ENCODE measurements at regions not wholly inside any gene's neighbourhood (a gene's known extent, or its start where the extent isn't known, plus 50 kb on each side); places are given as distances from the start of the nearest gene placed in this dataset.

DNA sequence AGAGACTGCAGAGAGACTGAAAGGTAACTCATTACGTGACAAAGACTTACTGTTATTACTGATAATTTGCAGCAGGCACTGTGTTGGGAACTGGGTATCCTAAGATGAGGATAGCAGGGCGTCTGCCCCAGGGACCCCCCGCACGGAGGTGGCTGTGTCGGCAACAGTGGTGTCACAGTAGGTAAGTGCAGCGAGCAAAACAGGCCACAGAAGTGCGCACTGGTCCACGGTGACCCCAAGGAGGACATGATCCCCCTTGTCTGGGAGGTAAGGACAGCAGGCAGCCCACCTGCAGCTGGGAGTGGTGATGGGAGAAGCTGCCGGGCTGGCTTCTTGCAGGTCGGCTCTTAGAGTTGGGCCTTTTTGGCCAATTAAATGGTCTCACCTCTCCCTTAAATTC lies 82.9 kb downstream of the FAM43A start:
- no peak for DNase-seq (ENCODE audit: low read depth, low spot score)
- H3K4me3 ChIP-seq (ENCODE audit: low read depth, low read length), result no peak overlapping the region
- in situ Hi-C loops (cut with HindIII; ENCODE audit: low sequenced_read_pairs), result no loop called here
- TF ChIP-seq, protein P1, sequence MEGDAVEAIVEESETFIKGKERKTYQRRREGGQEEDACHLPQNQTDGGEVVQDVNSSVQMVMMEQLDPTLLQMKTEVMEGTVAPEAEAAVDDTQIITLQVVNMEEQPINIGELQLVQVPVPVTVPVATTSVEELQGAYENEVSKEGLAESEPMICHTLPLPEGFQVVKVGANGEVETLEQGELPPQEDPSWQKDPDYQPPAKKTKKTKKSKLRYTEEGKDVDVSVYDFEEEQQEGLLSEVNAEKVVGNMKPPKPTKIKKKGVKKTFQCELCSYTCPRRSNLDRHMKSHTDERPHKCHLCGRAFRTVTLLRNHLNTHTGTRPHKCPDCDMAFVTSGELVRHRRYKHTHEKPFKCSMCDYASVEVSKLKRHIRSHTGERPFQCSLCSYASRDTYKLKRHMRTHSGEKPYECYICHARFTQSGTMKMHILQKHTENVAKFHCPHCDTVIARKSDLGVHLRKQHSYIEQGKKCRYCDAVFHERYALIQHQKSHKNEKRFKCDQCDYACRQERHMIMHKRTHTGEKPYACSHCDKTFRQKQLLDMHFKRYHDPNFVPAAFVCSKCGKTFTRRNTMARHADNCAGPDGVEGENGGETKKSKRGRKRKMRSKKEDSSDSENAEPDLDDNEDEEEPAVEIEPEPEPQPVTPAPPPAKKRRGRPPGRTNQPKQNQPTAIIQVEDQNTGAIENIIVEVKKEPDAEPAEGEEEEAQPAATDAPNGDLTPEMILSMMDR (IDR thresholded peaks at IDR 0.05; ENCODE audit: low read depth, low read length), result no peak

DNA sequence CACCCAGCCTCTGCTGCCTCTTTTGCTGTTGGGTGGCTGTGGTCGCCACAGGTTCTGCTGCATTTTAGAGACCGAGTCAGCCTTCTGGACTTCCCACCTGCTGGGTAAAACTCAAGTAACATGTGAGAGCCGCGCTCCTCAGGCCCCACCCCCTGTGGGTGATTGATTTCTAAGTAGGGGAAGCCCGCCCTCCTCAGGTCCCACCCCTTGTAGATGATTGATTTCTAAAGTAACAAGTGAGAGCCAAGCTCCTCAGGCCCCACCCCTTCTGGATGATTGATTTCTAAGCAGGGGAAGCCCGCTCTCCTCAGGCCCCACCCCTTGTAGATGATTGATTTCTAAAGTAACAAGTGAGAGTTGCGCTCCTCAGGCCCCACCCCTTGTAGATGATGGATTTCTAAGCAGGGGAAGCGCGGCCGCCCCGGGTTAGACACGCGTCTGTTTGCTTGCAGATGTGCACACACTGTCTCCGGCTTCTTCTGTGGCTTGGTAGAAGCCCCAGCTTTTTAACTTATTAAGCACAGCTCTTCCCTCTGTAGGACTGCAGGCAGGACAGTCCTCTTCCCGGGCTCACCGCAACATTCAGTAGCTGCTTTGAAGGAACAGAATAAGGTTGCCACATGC lies 83.4 kb downstream of the FAM43A start:
- peak; percentile 96 for DNase-seq (ENCODE audit: low read depth, low spot score)
- H3K4me3 ChIP-seq (ENCODE audit: low read depth, low read length), result peak overlapping the region; percentile 14
- TF ChIP-seq, protein P1 (IDR thresholded peaks at IDR 0.05; ENCODE audit: low read depth, low read length), result no peak
- in situ Hi-C loops (cut with HindIII; ENCODE audit: low sequenced_read_pairs), result no loop called here

DNA sequence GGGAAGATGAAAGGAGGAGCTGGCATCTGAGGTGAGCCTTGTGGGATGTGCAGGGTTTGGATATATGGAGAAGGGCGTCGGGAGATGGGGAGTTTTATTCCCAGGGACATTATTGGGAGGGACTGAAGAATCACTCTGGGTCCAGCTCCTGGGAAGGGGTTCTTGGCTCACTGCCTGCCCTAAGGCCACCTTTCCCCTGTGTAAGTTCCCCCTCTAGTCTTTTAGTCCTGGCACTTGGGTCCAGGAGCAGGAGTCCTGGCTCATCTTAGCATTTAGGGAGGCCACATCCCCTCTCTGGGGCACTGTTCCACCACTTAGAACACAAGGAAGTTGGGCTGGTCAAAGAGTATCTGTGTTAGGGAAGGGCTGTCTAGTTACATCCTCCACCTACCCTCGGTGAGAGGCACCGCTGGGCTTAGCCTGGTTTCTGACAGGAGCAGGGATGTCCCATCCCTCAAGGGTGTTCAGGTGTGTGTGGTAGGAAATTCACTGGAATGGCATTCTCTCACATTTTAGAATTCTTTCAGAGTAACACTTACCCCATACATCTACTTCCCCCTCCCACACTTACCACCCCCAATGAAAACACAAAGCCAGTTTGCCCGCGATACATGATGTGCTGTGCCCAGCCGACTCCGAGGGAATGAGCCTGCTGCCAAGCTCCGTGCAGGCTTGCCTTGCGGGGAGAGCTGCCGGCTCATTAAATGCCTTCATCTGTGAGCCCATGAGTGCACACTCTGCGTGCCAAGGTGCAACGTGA lies 86.7 kb downstream of the FAM43A start:
- in situ Hi-C loops (cut with HindIII; ENCODE audit: low sequenced_read_pairs), result no loop called here
- TF ChIP-seq, protein P1 (IDR thresholded peaks at IDR 0.05; ENCODE audit: low read depth, low read length), result no peak
- no peak overlapping the region for H3K4me3 ChIP-seq (ENCODE audit: low read depth, low read length)
- DNase-seq (ENCODE audit: low read depth, low spot score), result no peak

DNA sequence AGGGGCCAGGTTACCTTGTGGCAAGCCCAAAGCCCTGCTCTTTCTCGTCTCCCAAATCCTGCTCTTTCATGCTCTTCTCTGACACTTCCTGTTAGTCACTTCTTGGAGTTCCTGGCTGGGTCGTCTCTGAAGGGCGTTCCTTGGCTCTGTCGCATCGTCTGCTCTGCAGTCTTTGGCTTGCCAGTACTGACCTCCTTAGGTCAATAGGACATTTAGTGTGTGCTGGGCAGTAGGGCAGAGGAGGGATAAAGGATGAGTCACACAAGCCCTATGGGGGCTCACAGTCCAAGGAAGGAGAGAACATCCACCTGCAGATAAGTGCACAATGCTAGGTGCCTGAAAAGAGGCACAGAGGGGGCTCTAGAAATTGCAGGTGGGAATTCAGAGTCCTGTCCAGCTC lies 87.5 kb downstream of the FAM43A start:
- TF ChIP-seq, protein P1 (IDR thresholded peaks at IDR 0.05; ENCODE audit: low read depth, low read length), result no peak
- DNase-seq (ENCODE audit: low read depth, low spot score), result no peak
- in situ Hi-C loops (cut with HindIII; ENCODE audit: low sequenced_read_pairs), result no loop called here

DNA sequence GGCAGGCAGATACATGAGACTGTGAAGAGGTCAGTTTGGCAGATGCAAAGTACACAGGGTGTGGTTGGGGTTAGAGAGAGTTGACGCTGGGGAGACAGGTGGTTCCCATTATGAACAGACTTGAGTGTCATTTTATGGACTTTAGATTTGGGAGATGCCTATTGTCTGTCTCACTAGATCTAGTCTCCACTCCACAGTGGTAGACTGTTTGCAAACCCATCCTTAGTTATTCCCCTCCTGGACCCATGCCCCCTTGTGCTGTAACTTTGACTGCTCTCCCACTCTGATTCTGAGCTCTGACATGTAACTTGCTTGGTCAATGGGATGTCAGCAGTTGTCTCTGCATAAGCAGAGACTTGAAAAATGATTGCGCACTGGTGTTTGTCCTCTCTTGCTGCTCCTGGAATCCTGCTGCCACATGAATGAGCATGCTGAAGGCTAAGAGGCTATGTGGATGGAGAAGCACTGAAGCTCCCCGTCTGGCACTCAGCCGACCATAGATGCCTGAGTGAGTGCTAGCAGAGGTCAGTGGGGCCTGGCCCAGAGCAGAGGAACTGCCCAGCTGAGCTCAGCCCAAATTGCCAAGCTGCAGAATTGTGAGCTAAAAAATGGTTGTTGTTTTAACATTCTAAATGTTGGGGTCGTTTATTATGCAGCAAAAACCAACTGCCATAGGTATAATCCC lies 88.2 kb downstream of the FAM43A start:
- DNase-seq (ENCODE audit: low read depth, low spot score), result no peak
- TF ChIP-seq, protein P1 (IDR thresholded peaks at IDR 0.05; ENCODE audit: low read depth, low read length), result no peak
- in situ Hi-C loops (cut with HindIII; ENCODE audit: low sequenced_read_pairs), result no loop called here
- H3K4me3 ChIP-seq (ENCODE audit: low read depth, low read length), result no peak overlapping the region

More for the DNA sequence above, 87.5 kb downstream of the FAM43A start:
- H3K4me3 ChIP-seq (ENCODE audit: low read depth, low read length), result no peak overlapping the region

DNA sequence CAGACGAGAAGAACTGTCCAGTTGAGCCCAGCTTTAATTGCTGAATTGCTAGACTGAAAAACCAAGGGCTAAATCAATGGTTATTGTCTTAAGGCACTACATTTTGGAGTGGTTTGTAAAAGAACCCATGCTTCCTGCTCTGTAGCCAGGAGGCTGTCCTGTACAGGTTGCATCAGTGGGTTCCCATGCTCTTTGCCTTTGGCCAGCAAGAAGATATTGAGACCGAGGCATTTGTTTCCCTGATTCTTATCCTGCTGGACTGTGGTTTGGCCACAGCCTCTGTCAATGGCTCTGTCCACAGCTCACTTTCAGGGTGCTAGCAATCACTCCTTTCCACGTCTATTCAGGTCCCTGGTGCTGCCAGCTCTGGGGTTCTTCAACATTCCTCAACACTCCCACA lies 89.6 kb downstream of the FAM43A start:
- in situ Hi-C loops (cut with HindIII; ENCODE audit: low sequenced_read_pairs), result no loop called here
- H3K4me3 ChIP-seq (ENCODE audit: low read depth, low read length), result no peak overlapping the region
- no peak for DNase-seq (ENCODE audit: low read depth, low spot score)
- TF ChIP-seq, protein P1 (IDR thresholded peaks at IDR 0.05; ENCODE audit: low read depth, low read length), result no peak

Measured in astrocyte of the spinal cord (primary cell).